ENCODE measurements at regions not wholly inside any gene's neighbourhood (a gene's known extent, or its start where the extent isn't known, plus 50 kb on each side); places are given as distances from the start of the nearest gene placed in this dataset.

- H3K4me1 ChIP-seq: peaks cover 0 to 24% (median 6%) of the 10 kb centered on the region in 4 donors
- WGBS, 5 donors: 91 to 95% (median 91%) methylated on average over 7 of the region's 7 CpGs
- H3K27ac ChIP-seq: no peak overlapping the region
- TF ChIP-seq POLR2AphosphoS5 (IDR thresholded peaks at IDR 0.05) (no peak), EP300 (IDR thresholded peaks at IDR 0.05) (no peak), POLR2A (IDR thresholded peaks at IDR 0.05) (no peak), CTCF (IDR thresholded peaks at IDR 0.05) (no peak)
- H3K36me3 ChIP-seq: no peaks in the 10 kb centered on the region
- intact Hi-C loops (cut with DNase I; ENCODE audit: low total_unique reads): loop anchor here (10.0 kb wide), 1 partner anchor 256 kb away; no protein-coding TSS in a partner anchor
- no peaks in the 10 kb centered on the region for H3K9me3 ChIP-seq
- DNase-seq: no peak
- H3K4me3 ChIP-seq: no peak overlapping the region
- H3K27me3 ChIP-seq: peaks cover 0 to 6% (median 0%) of the 10 kb centered on the region in 3 donors
Measured at GRCh38 chr2:121098556-121098955, 186.4 kb downstream of the TFCP2L1 start.

GRCh38 chr2:121099329-121100290 lies 185.4 kb downstream of the TFCP2L1 start:
- Histone ChIP-seq H3K4me1 (peaks cover 0 to 24% (median 6%) of the 10 kb centered on the region in 4 donors), H3K9me3 (no peaks in the 10 kb centered on the region), H3K27ac (peak overlapping the region in 2 of 5 donors; percentile 11 to 18), H3K27me3 (peaks cover 0 to 6% (median 0%) of the 10 kb centered on the region in 3 donors), H3K4me3 (no peak overlapping the region), H3K36me3 (no peaks in the 10 kb centered on the region)
- DNase-seq: peak in 1 of 2 donors; percentile 47
- WGBS, 5 donors: 57 to 71% (median 64%) methylated on average over 4 to 8 of the region's 8 CpGs
- TF ChIP-seq POLR2AphosphoS5 (IDR thresholded peaks at IDR 0.05) (peak; percentile 15 to 72 (median 31)), CTCF (IDR thresholded peaks at IDR 0.05) (no peak), EP300 (IDR thresholded peaks at IDR 0.05) (no peak), POLR2A (IDR thresholded peaks at IDR 0.05) (no peak)
- intact Hi-C loops (cut with DNase I; ENCODE audit: low total_unique reads): loop anchor here (10.0 kb wide), 2 partner anchors 235 to 255 kb away; no protein-coding TSS in a partner anchor

GRCh38 chr2:121101093-121101715 lies 183.8 kb downstream of the TFCP2L1 start:
- no peak for DNase-seq
- intact Hi-C loops (cut with DNase I; ENCODE audit: low total_unique reads): loop anchor here (10.0 kb wide), 1 partner anchor 234 kb away; no protein-coding TSS in a partner anchor
- H3K27me3 ChIP-seq: peaks cover 0 to 6% (median 0%) of the 10 kb centered on the region in 3 donors
- 76 to 88% (median 84%) methylated on average over 10 of the region's 10 CpGs for WGBS, 5 donors
- H3K9me3 ChIP-seq: no peaks in the 10 kb centered on the region
- H3K27ac ChIP-seq: no peak overlapping the region
- no peak for TF ChIP-seq POLR2A (IDR thresholded peaks at IDR 0.05)
- TF ChIP-seq EP300 (IDR thresholded peaks at IDR 0.05): no peak
- TF ChIP-seq POLR2AphosphoS5 (IDR thresholded peaks at IDR 0.05): no peak
- no peak for TF ChIP-seq CTCF (IDR thresholded peaks at IDR 0.05)
- no peak overlapping the region for H3K4me3 ChIP-seq
- H3K4me1 ChIP-seq: peaks cover 0 to 14% (median 0%) of the 10 kb centered on the region in 4 donors
- H3K36me3 ChIP-seq: no peaks in the 10 kb centered on the region

DNA sequence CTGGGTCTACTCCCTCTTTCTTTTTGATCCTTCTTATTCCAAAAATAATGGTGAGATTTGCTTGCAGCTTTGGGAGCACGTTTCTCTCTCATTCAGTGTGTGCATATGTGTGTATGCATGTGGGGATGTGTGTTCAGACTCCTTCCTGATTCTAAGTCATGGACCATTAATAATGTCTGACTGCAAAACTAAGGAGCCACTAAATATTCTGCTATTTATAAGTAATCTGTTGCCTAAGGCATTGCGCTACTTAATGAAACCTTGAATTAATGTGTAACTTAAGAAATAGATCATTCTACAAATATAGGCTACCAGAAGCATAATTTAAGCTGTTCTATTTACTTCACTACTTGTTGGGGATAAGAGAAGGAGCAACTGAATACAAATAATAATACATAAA lies 182.1 kb downstream of the TFCP2L1 start:
- no peak for DNase-seq
- intact Hi-C loops (cut with DNase I; ENCODE audit: low total_unique reads): loop anchor here (10.0 kb wide), 1 partner anchor 232 kb away; no protein-coding TSS in a partner anchor
- Histone ChIP-seq H3K4me3 (no peak overlapping the region), H3K27ac (no peak overlapping the region), H3K27me3 (peaks cover 0 to 6% (median 0%) of the 10 kb centered on the region in 3 donors), H3K9me3 (no peaks in the 10 kb centered on the region), H3K36me3 (no peaks in the 10 kb centered on the region), H3K4me1 (peaks cover 0 to 14% (median 0%) of the 10 kb centered on the region in 4 donors)
- TF ChIP-seq CTCF (IDR thresholded peaks at IDR 0.05) (no peak), POLR2AphosphoS5 (IDR thresholded peaks at IDR 0.05) (no peak), POLR2A (IDR thresholded peaks at IDR 0.05) (no peak), EP300 (IDR thresholded peaks at IDR 0.05) (no peak)
- 75 to 88% (median 79%) methylated on average over 2 of the region's 2 CpGs for WGBS, 5 donors

All from stomach (tissue), 8 donors.